Tongue (tissue), 1 donor: ENCODE measurements at regions not wholly inside any gene's neighbourhood (a gene's known extent, or its start where the extent isn't known, plus 50 kb on each side); places are given as distances from the start of the nearest gene placed in this dataset.
"Not testable (repeated sequence)": the region's sequence is repeated elsewhere in the genome, so short reads cannot be mapped to it uniquely, and the experiment has no call there.

ENCODE experiments used
- DNase-seq: peaks from one replicate; pipeline ENCODE4 v3.0.0-alpha.2; 2015

DNA sequence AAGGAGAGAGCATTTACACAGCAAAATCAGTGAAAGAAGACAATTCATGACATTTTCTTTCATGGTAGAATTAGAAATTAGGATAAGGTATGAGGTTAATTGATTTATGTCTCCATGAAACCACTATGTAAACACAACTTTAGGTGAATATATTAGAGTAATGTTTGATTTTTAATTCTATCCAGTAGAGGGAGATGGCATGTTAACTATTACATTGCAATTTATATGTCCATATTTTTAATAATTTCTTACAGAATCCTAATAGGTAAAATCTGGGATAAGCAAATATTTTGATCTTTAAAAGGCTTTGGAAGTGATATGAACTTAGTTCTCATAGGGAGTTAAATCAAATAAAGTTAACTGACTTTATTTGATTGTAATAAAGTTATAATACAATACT is 373.4 kb upstream of the PDE3A start:
- no peak for DNase-seq

DNA sequence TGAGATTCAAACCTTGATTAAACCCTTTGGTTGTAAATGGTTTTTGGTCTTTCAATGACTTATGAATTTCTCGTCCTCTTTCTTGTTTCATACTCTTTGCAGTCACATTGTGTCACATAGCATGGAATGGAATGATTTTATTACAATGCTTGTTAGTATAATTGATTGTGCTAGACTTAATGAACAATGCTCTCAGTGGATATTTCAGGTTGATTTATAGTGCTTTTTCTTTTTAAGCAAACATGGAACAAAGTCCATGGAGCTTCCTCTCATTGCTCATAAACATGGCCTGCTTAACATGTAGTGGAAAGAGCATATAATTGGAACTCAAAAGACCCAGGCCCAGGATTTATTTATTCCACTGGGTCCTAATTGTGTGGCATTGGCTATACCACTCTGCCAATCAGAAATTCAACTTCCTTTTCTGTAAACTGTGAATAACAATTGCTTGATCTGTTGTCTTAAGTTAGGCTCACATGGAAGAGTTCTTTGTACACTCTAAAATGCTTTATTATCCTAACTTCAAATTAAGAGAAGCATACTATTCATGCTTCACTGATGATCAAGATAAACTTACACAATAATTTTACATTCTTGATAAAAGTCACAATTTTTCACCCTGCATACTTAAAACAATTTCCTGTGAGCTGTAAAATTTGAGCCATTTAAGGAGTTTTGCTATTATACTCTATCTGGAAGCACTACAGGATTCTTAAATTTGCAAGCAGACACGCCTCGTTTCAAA is 370.5 kb upstream of the PDE3A start:
- DNase-seq = no peak

DNA sequence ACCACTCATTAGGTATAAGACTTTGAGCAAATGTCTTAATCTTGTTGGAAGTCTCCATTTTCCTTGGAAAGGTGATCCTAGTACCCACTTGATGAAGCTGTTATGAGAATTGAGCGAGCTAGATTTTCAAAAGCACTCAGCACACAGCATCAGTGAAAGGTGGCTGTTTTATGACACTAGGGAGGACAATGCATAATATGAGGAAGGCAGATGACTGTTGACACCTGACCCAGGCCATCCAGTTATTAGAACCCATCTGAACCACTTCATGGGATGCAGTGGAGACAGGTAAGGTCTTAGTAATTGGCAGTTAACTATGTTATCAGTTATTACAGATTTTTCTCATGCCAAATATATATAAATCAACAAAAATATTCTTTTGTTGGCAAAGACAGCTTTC is 369.9 kb upstream of the PDE3A start:
- no peak for DNase-seq

DNA sequence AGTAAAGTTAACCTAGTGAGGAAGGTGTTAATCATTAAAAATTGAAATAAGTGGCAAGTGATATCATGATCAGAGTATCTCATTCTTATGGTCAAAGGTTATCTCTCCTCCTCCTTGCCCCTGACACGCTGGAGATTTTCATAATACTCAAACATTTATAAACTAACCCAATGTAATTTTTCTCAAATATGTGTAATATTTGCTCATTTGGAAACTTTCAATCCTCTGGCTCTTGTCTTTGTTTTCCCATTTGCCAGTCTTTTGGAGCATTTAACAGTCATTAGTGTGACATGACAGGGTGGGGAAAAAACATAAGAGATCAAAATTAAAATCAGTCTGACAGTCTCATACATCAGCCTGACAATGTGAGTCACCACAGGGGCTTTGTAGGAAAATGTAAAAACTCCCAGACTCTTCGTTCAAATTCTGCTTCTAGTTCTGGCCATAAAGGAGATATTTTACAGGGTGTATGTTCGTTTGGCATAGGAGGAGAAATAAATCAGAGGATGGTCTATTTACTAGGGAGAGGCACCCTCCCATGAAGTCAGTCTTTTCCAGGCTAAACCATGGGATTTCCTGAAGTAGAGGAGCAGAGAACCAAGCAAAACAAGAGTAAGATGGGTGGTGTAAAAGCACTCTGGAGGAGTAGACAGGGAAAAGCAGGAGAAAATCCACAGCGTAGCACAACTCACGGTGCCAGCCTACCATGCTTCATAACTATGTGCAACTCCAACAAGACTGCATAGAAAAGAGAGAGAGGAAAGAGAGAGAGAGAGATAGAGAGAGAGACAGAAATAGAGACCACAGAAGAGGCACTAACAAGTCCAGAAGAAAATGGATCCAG is 369.2 kb upstream of the PDE3A start:
- DNase-seq = no peak

DNA sequence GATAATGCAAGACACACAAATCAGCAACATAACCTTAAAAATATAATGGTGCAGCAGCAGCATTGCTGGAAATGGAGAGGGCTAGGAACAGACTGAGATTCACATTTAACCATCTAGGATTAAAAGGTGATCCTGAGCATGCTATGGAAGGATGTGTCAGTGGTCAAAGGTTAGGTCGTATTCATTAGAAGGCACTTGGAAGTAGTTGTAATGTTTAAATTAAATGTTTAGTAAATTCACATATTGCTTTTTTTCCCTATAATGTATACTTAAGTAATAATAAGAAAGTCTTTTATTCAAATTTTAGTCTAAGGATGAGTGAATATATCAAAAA is 368.6 kb upstream of the PDE3A start:
- no peak for DNase-seq

DNA sequence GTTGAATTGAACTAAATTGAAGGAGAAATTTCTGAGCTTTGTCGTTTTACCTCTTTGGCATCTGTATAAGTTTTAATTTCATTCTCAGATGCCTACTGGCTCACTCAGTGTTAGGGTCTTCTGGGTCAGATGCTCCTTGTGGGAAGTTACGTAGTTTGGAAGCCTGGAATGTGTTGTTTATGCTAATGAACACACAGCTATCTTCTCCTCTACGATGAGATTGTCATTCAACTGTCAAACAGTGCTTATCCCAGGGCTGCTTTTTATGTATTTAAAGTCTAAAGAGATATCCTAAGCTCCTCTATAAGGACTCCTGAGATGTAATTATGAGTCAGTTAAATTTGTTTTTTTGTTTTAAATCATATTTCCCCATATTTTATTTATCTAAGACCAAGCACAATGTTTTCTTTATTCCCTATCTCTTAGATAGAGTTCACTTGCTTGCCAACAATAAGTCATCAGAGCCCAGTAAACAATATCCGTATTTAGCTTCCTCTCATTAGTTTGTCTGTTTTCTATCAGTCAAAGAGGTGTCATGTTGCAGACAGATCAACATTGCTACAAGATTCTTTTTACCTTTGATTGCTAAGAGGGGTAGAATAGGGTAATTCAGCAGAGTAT is 368.0 kb upstream of the PDE3A start:
- DNase-seq = no peak

DNA sequence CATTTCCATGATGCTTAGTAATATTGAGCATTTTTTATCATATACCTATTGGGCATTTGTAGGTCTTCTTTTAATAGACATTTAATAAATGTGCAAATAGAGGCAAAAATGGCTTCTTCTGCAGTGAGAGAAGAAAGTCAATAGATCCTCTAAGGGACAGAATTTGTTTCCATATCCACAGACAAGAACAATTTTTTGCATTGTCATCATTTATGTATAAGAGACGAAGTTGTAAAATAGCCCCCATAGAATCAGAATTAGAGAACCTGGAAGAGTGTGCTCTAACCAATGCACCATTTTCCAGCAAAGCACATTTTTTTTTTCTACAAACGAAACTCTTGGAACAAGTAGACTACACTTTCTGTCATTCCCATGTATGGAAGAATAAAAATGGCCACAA is 365.1 kb upstream of the PDE3A start:
- no peak for DNase-seq

DNA sequence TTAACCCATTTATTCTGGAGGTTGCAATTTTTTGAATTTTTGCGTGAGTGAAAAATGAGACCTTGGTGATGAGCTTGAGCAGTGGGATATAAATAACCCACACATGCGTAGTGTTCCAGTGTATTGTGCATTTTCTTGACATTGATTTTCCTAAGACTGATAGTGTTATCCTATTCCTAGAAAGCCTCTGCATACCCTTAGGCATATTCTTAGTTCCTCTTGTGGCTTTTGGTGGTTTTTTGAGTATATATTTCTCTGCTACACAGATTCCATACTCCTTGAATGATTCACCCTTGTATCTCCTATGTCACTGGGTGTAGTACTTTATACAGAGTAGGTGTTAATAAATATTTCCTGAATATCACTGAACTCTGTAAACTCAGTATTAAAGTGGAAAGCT is 363.4 kb upstream of the PDE3A start:
- DNase-seq = no peak

DNA sequence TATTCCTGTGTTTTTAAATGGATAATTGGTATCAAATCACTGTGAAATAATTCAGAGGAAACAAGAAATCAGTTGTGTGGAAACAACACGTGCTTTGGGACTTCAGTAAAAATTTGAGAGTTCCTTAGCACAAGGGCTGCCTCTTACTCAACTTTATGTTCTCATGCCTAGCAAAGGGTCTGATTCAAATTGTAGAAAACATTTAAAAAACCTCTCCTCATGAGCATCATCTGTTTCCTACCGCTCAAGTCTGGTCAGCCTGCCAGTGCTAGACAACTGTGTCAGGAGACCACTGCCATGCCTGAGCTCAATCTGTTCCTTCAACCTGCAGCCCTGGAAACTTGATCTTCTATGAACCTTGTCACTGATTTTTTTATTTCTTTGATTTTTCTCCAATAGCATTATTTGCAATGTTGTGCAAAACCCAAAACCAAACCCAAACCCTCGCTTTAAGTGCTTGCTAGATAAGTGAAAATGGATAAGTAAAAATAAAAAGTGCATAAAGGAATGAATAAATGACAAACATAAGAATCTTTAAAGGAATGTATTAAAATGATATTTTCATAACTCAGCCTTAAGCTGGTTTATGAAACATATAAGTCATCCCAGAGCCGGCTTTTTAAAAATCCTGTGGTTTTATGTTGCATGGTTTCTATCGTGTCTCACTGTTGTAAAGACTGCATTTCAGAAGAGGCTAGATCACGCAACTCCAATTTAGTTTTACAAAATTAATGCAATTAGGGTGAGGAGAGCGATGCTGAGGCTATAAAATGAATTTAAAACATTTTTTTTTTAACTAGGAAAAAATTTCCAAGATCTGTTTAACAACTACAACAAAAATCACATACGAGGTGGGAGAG is 361.2 kb upstream of the PDE3A start:
- no peak for DNase-seq

DNA sequence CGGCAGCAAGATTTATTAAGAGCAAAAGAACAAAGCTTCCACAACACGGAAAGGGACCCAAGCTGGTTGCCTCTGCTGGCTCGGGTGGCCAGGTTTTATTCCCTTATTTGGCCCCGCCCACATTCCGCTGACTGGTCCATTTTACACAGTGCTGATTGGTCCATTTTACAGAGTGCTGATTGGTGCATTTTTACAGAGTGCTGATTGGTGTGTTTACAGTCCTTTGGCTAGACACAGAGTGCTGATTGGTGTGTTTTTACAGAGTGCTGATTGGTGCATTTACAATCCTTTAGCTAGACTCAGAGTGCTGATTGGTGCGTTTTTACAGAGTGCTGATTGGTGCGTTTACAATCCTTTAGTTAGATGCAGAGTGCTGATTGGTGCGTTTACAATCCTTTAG is 358.4 kb upstream of the PDE3A start:
- not testable (repeated sequence) for DNase-seq

DNA sequence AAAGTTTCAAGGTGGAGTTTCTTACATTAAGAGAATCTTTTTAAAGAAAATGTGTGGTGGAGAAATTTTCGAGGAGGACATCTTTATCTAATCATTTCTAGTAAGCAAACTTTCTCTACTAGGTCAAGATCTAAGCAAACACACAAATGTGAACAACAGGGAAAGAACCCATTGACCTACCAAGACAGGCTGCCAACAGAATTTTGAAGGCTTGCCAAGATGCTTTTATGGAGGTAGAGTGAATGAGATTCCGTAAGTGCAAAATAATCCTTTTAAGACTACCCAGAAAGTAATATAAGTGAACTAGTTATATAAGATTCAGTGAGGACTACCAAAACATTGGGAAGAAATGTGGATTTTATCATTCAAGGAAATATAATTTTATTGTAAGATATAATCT is 357.1 kb upstream of the PDE3A start:
- DNase-seq = no peak

DNA sequence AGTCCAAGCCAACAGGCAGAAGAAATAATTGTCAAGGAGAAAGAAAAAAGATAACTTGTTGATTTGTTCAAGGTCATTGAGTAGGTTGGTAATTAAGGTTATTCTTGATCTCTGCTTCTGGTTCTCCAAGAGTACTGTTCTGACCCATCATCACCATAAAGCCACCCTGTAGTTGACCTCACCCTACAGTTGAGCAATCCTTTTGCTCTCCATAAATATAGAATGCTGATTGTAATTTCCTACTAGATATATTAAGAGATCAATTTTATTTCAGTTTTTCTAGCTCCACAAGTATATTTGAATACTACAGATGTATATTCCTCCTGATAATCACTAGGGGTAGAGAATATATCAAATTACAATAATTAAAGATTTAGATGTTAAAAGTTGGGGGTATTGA is 350.5 kb upstream of the PDE3A start:
- DNase-seq = no peak

DNA sequence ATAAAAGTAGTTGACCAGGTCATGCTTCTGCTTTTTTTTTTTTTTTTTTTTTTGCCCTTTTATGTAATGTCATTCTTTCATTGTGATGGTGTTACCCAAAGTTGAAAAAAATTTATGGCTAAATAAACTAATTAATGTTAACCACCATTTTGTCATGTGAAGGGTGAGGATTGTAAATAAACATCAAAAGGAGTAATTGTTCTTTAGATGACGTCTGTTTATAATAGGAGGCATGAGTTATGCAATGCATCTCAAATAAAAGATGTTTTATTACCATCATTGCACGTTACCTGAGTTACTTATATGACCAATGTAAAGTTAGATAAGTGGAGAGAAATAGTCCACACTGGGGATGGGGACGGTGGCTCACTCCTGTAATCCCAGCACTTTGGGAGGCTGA is 349.9 kb upstream of the PDE3A start:
- DNase-seq = no peak

DNA sequence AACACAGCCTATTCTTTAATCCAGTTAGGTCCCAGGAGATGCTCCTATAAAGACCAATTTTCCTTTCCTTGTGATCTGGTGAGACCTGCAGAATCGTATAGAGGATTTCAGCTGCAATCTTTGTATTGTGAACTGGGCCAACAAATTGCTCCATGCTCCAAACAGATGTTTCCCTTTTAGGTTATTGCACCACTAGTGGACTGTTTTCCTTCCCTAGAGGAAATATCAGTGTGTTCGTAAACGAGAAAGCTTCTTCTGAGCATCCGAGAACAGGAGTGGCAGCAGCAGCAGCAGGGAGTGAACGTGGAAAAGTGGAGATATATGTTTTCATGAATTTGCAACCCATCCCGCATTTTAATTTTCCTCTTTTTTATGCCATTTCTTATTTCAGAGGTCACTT is 344.1 kb upstream of the PDE3A start:
- DNase-seq = peak; percentile 46

DNA sequence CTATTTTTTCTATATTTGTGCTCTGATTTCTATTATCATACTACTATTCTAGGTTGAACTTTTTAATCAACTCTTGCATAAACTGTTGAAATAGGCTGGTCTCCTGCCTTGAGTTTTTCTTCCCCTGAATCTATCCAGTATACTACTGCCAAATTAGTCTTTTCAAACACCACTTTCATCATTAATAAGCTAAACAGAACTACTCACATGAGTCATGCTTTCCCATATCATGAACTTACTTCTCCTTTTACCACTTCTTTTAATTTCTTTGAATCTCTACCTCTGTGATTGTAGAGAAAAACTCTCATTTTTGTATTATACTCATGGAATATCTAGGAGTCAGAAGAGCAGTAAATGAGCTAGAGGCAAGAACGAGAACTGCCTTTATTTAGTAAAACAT is 340.3 kb upstream of the PDE3A start:
- no peak for DNase-seq

DNA sequence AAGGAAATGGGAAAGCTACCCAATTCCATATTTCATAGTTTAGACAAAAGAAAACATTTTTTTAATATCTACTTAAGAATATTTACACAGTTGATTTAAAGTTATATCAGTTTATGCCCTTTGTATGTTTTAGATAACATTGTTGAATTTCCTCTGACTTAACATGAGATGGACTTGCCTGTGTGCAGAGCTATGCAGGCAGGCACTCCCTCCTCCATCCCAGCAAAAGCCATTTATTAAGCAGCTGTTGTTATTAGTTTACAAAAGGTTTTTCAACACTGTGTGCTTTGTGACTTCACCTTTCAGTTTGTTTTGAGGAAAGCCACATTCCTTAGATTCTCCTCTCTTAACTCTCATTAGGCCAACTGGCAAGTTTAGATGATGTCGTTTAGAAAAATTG is 337.5 kb upstream of the PDE3A start:
- DNase-seq = no peak

DNA sequence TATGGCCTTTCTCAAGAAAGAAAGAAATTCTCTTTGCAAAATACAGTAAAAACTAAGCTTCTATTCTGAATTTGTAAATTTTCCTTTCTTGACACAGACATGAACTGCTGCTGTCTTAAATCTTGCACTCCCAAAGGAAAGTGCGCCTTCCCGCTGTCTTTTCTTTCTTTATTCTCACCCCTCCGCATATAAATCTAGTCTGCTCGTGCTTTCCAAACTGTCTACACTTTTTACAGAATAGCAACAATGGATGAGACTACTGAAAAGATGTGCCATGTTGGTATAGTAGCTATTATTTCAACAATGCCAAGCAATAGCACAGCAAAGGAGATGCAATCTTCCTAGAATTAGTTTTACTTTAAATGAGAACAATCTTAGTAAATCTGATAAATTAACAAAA is 328.8 kb upstream of the PDE3A start:
- DNase-seq = no peak

DNA sequence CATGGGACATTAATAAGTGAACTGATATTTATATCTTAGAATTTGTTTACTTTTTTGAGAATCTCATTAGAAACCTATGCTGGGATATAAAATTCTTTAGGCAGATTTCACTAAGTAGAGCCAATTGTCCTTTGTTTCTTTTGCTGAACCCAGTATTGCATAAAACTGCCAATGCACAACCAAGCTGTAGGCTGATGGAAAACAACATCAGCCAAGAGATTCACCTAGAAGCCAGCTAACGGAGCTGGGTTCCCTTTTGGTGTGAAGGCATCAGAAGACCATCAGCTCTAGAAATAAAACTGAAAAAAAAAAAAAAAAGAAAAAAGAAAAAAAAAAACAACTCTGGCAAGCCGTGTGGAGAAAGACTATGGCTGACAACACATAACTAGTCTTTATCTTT is 328.2 kb upstream of the PDE3A start:
- no peak for DNase-seq

DNA sequence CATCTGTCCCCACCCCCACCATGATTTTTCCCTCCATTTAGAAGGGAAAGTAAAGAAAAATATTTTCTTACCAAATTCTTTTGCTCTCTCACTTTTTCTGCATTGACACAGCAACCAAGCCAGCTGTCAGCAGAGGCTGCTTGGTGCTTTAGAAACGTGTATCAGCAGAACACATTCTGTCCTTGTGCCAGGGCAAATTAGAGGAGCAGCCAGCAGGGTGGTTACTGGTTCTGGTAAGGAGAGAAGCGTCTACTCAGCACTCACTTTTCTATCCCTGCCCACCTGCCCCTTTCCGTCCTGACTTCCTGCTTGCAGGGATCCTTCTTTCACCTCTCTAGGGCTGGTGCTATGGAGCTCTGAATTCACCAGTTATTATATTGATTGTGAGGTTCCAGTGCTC is 327.5 kb upstream of the PDE3A start:
- peak; percentile 90 for DNase-seq

DNA sequence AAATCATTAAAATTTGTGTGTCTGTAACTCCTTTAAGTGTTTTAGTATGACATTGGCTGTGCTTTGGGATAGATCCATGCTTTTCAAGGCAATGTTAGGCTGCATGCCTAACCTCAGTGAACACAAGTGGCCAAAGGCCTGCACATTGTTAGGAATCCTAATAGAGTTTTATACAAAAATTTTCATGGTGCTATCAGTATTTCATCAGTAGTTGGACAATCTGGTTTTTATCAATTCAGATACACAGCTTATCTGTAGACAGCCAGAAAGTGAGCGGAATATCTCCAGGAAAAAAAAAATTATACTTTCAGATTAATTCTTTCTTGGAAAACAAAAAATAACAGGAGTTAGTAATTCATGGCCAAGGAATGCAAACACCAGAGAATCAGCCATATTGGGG is 324.0 kb upstream of the PDE3A start:
- DNase-seq = no peak

DNA sequence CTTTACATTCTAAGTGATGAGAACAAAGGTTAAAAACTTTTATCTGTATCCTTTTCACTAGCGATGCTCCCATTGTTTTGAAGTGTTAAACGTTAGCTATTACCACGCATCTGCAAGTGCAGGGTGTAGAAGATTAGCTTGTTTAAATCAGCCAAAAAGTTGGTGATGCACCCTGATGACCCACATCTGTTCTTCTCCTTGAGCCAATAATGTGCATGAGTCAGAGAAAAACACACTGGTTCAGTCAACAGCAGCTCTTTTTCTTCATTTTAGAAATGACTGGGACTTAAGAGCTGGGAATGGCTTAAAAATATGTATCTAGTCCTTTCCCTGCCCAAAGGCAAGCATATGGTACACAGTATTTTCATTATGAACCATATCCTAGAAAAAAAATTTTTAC is 323.5 kb upstream of the PDE3A start:
- peak; percentile 73 for DNase-seq

DNA sequence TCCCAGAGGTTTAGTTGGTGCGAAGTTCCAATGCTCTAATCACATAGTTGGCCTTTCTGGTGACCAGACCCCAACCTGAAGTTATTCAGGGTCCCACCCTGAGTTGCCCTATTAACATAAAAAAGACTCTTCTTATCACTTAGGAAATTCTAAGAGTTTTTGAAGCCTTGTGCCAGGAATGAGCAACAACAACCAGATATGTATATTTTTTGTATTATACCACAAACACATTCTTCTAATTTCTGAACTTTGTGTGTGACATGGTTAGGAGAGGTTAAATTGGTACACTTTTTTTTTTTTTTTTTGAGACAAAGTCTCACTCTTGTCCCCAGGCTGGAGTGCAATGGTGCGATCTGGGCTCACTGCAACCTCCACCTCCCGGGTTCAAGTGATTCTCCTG is 320.4 kb upstream of the PDE3A start:
- DNase-seq = no peak

DNA sequence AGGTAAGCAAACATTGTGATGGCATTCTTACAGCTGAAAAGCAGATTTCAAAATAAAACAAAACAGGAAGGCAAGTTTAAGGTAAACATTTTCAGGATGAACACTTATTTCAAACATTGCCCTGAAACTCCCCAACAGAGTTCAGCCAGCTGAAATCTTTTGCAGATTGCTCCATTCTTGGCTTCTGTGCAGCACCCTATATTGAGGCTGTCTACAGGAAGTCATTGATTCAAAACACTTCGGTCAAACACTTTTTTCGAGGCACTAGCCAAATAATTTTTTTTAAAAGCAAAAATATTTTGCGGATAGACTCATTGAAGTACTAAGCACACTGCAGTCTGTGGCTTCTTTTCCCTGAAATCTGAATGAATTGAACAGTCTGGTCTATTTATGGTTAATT is 318.1 kb upstream of the PDE3A start:
- peak; percentile 38 for DNase-seq
